ENCODE measurements at regions not wholly inside any gene's neighbourhood (a gene's known extent, or its start where the extent isn't known, plus 50 kb on each side); places are given as distances from the start of the nearest gene placed in this dataset.

DNA sequence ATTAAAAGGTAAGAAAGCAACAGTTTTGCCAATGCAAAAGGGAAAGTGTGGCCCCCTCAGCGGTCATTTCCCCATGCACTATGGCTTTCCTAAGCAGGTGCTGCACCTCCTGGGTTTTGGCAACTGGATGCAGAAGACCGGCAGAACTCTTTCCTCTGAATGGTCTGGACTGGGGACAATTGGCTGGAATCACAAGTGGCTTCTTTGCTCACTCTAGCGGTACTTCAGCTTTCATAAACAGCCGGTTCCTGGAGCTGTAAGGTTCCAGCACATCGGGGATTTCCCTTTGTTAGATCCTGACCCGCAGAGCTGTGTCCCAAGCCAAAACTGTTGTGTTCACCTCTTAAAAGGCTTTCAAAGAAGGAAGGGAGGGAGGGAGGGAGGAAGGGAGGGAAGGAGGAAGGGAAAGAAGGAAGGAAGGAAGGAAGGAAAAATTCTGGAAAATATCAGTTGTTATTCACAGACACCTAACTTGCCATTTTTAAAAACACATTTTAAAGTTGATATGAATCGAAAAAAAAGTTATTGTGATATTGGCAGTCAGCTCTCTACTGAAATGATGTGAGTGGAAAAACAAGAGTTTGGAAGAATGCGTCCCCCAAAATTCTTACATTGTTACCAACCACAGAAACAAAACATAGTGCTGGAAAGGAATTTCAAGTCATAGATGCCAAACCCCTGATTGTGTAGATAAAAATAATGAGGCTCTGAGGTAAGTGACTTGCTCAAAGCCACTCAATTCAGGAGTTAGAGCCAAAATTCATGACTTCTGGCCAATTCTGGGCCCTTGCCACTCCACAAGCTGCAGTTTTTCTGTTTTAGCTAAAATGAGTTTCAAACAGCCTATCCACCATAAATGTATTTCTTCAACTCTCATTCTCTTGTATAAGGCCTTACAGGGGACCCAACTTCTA lies 220.6 kb upstream of the HMGA2 start:
- Histone ChIP-seq H3K36me3 (no peaks in the 10 kb centered on the region), H3K27ac (peak overlapping the region; percentile 46 to 68 (median 54)), H3K4me1 (peaks cover 0 to 42% (median 17%) of the 10 kb centered on the region in 4 donors), H3K27me3 (peaks cover 34% of the 10 kb centered on the region), H3K4me3 (peak overlapping the region in 1 of 4 donors; percentile 11), H3K9me3 (peaks cover 0 to 5% of the 10 kb centered on the region in 2 donors)
- WGBS, 2 donors (ENCODE audit: low coverage in 1 of 2): 27 to 49% methylated on average over 5 to 8 of the region's 8 CpGs
- peak in 1 of 3 donors; percentile 16 for TF ChIP-seq POLR2AphosphoS5 (IDR thresholded peaks at IDR 0.05)
- TF ChIP-seq, protein P1, sequence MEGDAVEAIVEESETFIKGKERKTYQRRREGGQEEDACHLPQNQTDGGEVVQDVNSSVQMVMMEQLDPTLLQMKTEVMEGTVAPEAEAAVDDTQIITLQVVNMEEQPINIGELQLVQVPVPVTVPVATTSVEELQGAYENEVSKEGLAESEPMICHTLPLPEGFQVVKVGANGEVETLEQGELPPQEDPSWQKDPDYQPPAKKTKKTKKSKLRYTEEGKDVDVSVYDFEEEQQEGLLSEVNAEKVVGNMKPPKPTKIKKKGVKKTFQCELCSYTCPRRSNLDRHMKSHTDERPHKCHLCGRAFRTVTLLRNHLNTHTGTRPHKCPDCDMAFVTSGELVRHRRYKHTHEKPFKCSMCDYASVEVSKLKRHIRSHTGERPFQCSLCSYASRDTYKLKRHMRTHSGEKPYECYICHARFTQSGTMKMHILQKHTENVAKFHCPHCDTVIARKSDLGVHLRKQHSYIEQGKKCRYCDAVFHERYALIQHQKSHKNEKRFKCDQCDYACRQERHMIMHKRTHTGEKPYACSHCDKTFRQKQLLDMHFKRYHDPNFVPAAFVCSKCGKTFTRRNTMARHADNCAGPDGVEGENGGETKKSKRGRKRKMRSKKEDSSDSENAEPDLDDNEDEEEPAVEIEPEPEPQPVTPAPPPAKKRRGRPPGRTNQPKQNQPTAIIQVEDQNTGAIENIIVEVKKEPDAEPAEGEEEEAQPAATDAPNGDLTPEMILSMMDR (IDR thresholded peaks at IDR 0.05): no peak
- in situ Hi-C loops (cut with MboI; ENCODE audit: low pct_ligation_motif_present in 1 of 4, low pct_unique_long_range_greater_than_20kb in 1 of 4, low sequenced_read_pairs in 3 of 4) (no loop called here), intact Hi-C loops (cut with DNase I; ENCODE audit: low total_unique reads) (no loop called here)
- peak; percentile 11 for DNase-seq

DNA sequence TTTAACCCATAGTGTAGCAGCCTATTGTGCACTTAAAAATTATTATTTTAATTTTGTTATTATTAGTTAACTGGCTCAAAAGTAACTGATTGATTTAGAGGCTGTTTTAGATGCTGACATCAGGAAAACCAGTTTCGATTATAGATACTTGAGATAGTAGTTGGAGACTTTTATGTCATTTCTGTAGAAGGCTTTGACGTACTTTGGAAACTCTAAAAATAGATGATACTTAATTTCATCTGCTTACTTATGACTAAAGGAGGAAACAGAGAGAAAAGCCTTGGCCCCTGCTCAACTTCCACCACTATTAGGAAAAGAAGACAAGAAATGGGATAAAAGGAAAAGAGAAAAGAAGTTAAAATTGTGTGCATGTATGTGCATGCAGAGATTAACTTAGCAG lies 219.3 kb upstream of the HMGA2 start:
- TF ChIP-seq, protein P1 (IDR thresholded peaks at IDR 0.05): no peak
- TF ChIP-seq POLR2A (IDR thresholded peaks at IDR 0.05) (no peak), POLR2AphosphoS5 (IDR thresholded peaks at IDR 0.05) (no peak), EP300 (IDR thresholded peaks at IDR 0.05; ENCODE audit: low read depth) (no peak)
- 61 to 70% methylated on average over 2 of the region's 2 CpGs for WGBS, 2 donors (ENCODE audit: low coverage in 1 of 2)
- in situ Hi-C loops (cut with MboI; ENCODE audit: low pct_ligation_motif_present in 1 of 4, low pct_unique_long_range_greater_than_20kb in 1 of 4, low sequenced_read_pairs in 3 of 4): no loop called here

DNA sequence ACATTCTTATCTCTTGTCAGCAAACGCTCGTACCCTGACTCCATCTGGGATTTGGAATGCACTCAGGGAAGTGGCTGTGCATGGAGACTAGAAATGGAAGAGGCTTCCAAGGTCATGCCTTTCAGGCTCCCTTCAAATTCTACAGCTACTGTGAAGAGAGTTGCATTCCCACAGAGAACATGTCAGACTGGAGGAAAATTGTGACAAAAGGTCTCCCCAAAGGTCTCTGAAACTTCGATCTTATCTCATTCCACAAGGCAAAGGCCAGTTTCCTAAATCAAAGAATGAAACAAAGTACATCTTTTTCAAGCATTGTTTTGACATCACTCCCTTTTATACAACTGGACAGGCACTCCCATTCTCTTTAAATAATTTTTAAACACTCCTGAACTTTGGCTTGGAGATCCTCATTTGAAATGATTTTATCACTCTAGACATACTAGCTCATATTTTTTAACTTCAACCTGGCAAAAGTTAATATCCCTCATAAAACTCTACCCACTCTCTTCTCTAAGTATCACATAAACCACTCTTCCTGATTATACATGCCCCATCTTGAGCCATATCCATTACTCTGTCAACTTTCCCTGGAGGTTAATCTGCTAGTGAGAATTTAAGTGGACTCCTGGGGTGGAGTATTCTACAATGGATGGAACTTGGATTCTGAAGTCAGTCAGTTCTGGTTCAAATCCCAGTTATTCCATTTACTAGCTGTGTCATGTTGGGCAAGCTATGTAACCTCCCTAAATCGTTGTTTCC lies 218.1 kb upstream of the HMGA2 start:
- intact Hi-C loops (cut with DNase I; ENCODE audit: low total_unique reads): no loop called here
- H3K27ac ChIP-seq: peak overlapping the region; percentile 10 to 66 (median 44)
- WGBS, 2 donors (ENCODE audit: low coverage in 1 of 2): 49 to 58% methylated on average over 4 of the region's 4 CpGs
- TF ChIP-seq POLR2AphosphoS5 (IDR thresholded peaks at IDR 0.05) (no peak), POLR2A (IDR thresholded peaks at IDR 0.05) (no peak), EP300 (IDR thresholded peaks at IDR 0.05; ENCODE audit: low read depth) (no peak)
- TF ChIP-seq, protein P1 (IDR thresholded peaks at IDR 0.05): no peak
- peaks cover 0 to 5% of the 10 kb centered on the region in 2 donors for H3K9me3 ChIP-seq
- H3K4me3 ChIP-seq: no peak overlapping the region
- H3K36me3 ChIP-seq: no peaks in the 10 kb centered on the region
- H3K4me1 ChIP-seq: peaks cover 0 to 42% (median 17%) of the 10 kb centered on the region in 4 donors
- peaks cover 10% of the 10 kb centered on the region for H3K27me3 ChIP-seq
- no peak for DNase-seq
- in situ Hi-C loops (cut with MboI; ENCODE audit: low pct_ligation_motif_present in 1 of 4, low pct_unique_long_range_greater_than_20kb in 1 of 4, low sequenced_read_pairs in 3 of 4): no loop called here

More for the DNA sequence above, 219.3 kb upstream of the HMGA2 start:
- H3K27ac ChIP-seq: no peak overlapping the region
- peaks cover 21% of the 10 kb centered on the region for H3K27me3 ChIP-seq
- intact Hi-C loops (cut with DNase I; ENCODE audit: low total_unique reads): no loop called here
- no peaks in the 10 kb centered on the region for H3K36me3 ChIP-seq
- no peak for DNase-seq
- H3K4me1 ChIP-seq: peaks cover 0 to 42% (median 17%) of the 10 kb centered on the region in 4 donors
- peaks cover 0 to 5% of the 10 kb centered on the region in 2 donors for H3K9me3 ChIP-seq
- no peak overlapping the region for H3K4me3 ChIP-seq

DNA sequence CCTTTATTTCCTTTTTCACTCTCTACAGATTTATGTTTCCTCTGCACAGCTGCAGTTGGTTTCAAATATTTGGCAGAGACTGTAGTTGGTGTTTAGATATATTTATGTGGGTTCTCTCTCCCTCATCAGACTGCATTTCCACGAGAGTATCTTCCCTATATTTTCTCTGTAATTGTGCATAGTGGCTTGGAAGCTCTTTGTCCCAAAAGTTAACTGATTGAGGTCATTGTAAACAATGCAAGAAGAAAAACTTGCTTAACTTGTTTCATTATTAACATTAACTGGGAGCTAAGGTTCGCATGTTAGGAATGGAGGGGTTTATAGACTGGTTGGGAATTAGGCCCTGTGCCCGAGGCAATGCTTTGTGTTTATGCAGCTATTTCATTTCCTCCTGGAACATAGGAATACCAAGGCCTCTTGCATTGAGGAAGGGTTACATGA lies 216.9 kb upstream of the HMGA2 start:
- intact Hi-C loops (cut with DNase I; ENCODE audit: low total_unique reads): no loop called here

More for the DNA sequence above, 216.9 kb upstream of the HMGA2 start:
- H3K27me3 ChIP-seq: peaks cover 7% of the 10 kb centered on the region
- peaks cover 0 to 5% of the 10 kb centered on the region in 2 donors for H3K9me3 ChIP-seq
- WGBS, 2 donors (ENCODE audit: low coverage in 1 of 2): 40 to 50% methylated on average over 3 of the region's 3 CpGs
- TF ChIP-seq EP300 (IDR thresholded peaks at IDR 0.05; ENCODE audit: low read depth) (no peak), POLR2A (IDR thresholded peaks at IDR 0.05) (no peak)
- H3K36me3 ChIP-seq: no peaks in the 10 kb centered on the region
- H3K4me1 ChIP-seq: peaks cover 0 to 35% (median 14%) of the 10 kb centered on the region in 4 donors
- H3K4me3 ChIP-seq: no peak overlapping the region
- in situ Hi-C loops (cut with MboI; ENCODE audit: low pct_ligation_motif_present in 1 of 4, low pct_unique_long_range_greater_than_20kb in 1 of 4, low sequenced_read_pairs in 3 of 4): no loop called here
- DNase-seq: no peak
- no peak overlapping the region for H3K27ac ChIP-seq

Measured in transverse colon (tissue), 4 donors.